DMS53 (cell line): ENCODE measurements at regions not wholly inside any gene's neighbourhood (a gene's known extent, or its start where the extent isn't known, plus 50 kb on each side); places are given as distances from the start of the nearest gene placed in this dataset.
"Not testable (repeated sequence)": the region's sequence is repeated elsewhere in the genome, so short reads cannot be mapped to it uniquely, and the experiment has no call there.

ENCODE experiments used
- DNase-seq: peaks from one replicate; lab custom pipeline; 2025; lab: John Stamatoyannopoulos, UW

DNA sequence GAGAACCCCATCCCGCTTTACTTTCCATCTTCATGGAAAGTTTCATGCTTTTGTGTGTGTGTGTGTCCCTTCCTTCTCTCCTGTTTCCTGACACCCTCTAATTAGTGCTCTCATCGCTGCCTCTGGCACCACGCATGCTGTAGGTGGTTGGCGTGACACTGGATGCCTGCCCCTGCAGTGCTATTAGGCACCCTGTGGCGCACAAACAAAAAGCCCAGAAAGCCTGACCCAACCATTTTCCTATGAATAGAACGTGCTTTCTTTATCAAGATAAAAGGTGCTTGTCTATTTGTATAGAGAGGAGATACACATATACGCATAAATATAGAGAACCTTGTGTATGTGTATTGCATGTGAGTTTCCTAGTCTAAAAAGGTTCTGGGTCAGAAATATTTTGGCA lies 120.8 kb upstream of the CDCA7L start:
- no peak for DNase-seq

DNA sequence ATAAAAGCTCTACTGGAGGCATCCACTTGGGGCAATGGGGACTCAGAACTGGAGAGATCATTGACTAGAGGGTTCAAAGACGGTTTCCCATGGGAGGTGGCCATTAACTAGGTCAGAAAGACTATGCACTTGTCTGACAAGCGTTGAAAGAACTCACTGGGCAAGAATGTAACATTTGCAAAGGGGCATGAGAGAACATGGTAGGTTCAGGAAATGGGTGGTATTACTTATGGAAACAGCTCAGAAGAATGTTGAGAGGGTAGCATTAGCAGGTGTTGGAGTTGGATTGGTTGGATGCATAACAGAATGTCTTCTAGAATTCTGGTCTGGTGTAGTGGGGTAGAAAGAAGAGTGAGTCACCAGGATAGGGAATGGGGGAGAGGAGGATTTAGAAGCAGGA lies 119.1 kb upstream of the CDCA7L start:
- DNase-seq: no peak

DNA sequence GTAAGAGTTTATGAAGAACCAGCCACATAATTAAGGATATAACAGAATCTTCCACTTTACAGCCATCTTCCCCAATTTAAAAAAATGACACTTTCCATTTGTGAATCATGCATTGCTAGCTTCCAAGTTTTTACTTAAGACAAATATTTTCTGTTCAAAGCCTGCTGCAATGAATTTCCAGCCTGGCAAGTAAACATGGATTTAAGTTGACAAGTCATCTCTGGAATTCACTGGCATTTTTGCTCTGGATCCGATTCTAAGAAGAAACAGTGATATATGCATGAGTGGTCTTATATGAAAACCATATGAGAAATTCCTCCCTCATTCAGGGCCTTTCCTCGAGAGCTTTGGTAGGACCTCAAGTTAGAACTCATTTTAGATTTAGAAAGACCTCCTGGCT lies 116.1 kb upstream of the CDCA7L start:
- DNase-seq: no peak

DNA sequence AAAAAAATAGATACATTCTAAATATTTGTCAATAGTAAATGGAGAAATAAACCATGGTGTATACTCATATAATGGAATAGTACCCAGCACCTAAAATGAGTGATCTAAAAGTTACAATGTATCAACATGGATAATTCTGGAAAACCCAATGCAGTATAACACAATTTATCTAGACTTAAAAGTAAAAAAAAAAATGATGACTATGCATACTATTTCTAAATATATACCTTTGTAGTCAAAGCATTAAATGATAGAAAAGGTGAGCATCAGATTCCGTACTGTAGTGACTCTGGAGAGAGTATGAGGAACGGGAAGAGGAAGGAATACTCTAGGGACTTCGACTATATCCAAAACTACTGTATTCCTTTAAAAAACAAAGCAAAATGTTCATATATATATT lies 115.2 kb upstream of the CDCA7L start:
- DNase-seq: no peak

DNA sequence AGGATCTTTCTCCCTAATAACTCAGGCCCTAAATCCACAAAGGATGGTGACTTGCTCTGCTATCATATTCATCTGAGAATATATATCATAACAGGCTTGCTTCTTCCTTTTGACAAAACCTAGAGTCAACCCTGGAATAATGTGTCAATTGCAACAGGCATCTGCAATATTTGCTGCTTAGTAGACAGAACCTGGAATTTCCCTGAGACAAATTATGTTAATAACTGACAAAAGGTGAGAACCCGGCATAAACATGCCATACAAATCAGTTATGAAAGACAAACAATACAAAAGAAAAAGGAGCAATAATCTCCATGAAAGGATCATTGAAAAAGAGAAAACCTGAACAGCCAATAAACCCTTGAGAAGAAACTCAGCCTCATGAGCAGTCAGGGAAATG lies 114.5 kb upstream of the CDCA7L start:
- DNase-seq: no peak

DNA sequence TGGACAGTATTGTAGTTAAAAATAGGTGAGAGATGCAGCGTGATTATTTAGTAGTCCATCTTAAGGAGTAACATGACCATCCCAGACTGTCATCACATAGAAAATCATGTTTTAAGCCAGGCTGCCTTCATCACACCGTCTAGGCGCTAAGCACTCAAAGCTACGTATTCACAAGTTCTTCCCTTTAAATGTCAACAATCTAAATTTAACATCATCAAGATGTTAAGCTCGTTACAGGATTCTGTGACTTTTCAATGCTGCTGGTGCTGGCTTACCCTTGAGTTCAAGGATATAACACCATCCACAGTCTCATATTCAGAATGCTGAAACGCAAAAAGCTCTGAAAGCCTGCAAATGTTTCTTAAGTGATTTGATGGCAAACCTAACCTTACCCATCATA lies 109.5 kb upstream of the CDCA7L start:
- no peak for DNase-seq

DNA sequence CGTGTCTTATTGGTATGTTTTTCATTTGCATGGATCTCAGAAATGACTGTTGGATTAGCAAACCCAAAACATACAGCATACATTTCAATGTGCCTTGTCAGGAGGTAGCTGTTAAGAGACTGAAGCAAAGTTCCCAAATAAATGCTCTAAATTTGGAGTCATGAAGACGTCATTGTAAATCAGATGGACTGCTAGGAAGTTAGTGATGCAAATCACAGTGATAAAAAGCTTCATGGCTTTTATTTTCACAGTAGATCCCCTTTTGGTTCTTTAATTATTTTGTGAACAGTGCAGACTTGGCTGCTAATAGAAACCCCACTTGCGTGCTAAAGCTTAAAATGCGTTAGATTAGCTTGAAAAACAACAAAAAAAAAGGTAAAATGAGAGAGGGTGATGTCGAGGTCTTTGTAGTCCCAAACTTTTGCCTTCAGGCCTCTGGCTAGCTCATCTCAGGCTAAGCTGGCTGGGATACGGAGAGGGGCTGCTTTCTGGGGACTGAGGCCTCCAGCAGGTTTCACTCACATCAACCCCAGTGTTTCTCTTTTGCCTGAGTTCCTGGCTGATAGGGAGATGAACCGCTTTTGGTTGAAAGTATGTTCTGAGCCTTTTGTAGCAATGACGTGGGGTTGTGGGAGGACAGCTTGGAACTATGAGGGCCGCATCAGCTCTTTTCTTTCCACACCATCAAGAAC lies 107.1 kb upstream of the CDCA7L start:
- no peak for DNase-seq

DNA sequence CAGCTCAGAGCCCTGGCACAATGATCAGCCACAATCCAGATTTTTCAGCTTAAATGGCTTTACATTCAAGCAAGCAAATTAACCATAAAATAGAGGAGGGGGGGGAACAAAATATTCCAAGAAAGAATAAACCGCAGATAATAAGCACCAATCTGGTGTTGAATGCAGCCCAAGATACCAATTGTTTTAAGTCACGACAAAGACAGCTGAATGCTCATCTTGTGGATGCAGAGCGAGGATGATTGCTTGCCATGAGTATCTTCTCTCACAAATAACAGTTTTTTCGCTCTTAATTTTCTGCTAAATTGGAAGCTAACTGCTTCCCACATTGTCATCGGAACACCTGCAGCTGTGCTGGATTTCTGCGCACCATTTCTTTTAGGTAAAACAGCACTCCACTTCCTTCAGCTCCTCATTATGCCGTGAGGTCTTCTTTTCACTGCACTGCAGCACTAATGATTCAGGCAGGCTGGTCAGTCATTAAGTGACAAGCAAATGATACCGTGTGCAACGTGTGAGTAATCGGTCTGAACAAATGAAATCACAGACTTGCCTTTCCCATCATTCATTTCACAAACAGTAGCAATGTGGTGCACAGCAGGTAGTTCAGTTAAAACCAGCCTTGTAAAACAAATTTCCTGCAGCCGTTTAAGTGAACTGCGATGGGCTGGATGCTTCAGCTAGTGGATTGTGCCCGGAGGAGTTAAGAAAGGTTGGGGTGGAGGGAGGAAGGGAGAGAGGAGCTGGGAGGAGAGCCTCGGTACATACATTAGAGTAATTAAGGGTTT lies 106.4 kb upstream of the CDCA7L start:
- no peak for DNase-seq

DNA sequence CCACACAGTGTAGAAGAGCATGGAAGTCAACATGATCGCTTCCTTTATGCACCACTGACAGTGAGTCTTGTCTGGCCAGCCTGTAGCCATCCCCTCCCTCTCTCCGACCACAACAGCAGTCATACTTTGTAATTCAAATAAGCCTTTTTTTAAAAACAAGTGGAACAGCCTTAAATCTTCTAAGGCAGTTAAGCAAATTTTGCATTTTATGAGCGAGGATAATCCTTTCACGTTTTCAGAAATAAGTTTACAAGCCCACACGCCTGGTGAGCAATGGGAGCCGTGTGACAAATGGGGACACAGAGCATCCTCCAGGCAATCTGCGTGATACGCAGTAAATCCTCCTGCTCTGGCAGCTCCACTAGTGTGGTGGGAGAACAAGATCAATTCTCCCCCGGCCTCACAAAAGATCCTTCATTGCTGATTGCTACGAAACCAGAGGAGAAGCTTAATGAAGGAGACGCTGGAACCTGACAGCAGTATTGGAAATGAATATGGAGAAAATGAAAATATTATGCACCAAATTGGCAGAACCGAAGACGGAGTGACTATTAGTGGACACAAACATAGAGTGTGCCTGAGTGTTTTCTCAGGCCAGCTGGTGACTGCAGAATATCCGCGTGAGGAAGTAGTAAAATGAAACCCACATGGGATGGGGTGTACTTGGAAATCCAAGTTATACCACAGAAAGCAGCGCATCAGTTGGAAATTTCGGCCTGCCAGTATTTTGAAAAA lies 104.2 kb upstream of the CDCA7L start:
- DNase-seq: no peak

DNA sequence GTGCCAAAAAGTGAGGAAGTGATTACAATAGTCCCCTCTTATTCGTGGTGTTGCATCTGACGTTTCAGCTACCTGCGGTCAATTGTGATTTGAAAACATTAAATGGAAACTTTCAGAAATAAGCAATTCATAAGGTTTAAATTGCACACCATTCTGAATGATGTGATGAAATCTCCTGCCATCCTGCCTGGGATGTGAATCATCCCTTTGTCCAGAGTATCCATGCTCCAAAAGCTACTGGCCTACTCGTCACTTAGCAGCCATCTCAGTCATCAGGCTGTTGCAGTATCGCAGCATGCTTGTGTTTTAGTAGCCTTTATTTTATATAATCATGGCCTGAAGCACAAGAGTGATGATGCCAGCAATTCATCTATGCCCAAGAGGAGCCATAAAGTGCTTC lies 97.7 kb upstream of the CDCA7L start:
- no peak for DNase-seq

DNA sequence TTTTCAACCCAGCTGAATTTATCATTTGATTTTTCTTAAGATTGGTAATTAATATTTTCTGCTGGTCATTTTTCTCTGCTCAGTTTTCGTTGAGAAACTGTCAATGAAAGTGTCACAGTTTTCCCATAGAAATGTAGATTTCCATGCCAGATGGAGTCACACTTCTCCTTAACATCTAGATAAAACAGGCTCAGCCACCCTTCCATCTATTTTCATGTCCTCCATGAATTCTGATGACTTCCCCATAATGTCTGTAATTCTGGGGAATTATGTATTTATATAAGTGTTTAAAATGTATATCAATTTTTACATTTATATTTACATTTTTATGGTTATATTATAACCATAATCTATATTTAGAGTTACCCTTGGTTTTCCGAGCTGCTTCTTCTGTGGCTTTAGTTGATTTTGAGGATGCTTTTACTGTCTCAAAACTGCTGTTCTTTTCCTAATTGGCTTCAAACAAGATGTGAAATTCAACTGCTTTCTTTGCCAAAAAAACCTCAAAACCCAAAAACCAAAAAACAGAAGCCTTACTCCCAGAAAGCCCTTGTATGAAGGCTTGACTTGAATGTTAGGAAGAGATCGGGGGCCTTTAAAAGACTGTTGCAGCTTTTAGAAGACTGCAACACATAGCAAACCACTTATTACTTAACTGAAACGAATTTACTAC lies 95.4 kb upstream of the CDCA7L start:
- no peak for DNase-seq

DNA sequence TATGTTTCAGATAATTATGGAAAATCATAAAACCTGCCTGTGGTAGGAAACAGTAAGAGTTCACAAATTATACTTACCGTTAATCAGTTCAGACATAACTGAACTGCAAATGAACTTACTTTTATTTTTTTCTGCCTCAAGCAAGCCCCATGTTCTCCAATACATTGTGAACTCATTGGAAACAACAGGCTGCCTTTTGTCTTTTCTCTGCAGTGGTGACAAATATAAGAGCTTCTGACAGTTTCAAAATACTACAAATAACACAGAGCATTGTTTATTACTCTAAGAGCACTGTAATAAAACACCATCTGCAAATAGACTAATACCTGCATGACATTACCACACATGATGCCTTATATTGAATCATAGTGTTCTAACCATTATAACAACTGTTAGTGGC lies 94.0 kb upstream of the CDCA7L start:
- no peak for DNase-seq

DNA sequence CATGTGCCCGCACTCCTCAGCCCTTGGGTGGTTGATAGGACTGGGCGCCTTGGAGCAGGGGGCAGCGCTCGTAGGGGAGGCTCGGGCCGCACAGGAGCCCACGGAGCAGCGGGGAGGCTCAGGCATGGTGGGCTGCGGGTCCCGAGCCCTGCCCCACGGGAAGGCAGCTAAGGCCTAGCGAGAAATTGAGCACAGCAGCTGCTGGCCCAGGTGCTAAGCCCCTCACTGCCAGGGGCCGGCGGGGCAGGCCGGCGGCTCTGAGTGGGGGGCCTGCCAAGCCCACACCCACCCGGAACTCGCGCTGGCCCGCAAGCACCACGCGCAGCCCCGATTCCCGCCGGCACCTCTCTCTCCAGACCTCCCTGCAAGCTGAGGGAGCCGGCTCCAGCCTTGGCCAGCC lies 86.7 kb upstream of the CDCA7L start:
- DNase-seq: not testable (repeated sequence)

DNA sequence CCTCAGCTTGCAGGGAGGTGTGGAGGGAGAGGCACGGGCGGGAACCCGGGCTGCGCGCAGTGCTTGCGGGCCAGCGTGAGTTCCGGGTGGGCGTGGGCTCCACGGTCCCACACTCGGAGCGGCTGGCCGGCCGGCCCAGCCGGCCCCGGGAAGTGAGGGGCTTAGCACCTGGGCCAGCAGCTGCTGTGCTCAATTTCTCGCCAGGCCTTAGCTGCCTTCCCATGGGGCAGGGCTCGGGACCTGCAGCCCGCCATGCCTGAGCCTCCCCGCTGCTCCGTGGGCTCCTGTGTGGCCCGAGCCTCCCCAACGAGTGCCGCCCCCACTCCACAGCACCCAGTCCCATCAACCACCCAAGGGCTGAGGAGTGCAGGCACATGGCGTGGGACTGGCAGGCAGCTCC lies 83.0 kb upstream of the CDCA7L start:
- DNase-seq: not testable (repeated sequence)

DNA sequence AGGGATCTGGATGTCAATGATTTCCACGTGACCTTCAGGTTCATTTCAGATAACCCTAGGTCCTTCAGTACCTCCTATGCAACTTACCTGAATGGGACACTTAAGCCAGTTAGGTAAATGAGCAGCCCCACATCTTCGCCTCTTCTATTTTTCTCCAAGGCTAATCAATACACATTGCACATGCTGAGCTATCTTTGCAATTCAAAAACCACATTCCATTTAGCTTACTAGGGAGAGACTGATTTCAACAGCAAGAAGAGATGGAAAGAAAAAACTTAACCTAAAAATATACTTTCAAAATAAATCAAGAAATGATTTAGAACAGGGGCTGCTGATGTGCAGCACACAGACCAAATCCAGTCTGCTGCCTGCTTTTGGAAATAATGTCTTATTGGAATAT lies 81.8 kb upstream of the CDCA7L start:
- no peak for DNase-seq

DNA sequence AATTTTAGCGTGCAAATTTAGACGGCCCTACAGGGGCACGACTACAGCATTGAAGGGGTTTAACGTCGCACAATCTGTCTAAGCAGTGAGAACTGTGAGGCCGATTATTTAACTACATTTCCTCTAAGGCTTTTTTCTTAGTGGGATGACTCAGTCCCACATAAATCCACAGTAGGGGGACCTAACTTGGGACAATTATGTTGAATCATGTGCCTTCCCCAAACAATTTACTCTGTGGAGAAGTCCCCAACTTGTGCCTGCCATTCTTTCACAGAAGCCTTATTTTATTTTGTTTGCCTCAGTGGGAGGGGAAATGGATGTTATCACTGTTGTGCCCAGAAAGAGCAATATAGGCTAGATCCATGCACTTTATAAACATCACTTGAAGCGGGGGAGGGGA lies 80.3 kb upstream of the CDCA7L start:
- DNase-seq: no peak

DNA sequence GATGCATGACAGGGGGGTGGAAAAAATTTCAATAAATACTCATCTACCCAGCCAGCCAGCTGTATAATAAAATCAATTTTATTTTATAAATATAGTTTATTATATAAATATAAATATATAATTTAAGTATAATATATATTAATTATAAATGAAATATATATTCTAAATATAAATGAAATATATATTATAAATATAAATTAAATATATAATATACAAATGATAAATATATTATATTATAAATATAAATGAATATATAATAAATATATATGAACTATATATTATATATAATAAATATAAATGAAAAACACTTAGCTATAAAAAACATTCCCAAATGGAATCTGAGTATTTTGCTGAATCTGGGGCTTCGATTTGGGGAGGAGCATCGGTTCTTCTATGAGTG lies 79.4 kb upstream of the CDCA7L start:
- no peak for DNase-seq

DNA sequence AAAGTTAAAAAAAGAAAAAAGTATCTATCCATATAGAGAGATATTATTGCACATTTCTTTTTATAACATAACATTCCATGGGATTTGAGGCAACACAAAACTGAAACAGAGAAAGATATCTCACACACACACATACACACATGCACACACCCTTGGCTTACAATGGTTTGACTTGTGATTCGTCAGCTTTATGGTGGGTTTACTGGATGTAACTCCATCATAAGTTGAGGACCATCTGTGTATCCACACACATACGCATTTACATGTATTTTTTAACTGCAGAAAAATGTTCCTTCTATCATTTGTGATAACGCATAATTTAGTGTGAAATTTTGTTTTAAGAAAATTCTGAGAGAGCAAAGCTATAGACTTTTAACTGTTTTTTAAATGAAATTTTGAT lies 74.2 kb upstream of the CDCA7L start:
- DNase-seq: no peak

DNA sequence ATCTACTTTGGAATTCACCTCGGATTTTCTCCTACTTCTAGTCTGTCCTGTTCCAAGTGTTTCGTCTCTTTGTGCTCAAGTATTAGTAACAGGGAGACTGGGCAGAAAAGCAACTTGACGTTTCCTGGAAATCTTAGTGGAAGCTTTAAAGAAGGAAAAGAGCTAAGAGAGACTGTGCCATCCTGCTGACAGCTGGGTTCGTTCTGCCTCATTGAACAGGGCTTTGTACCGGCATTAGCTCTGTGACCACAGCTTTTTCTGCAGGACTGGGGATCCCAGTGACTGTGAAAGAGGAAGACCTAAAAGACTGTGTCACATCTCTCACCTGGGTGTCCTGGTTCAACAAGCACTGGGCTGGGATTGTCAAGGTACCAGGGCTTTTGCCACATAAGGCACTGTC lies 70.8 kb upstream of the CDCA7L start:
- DNase-seq: peak; percentile 88

DNA sequence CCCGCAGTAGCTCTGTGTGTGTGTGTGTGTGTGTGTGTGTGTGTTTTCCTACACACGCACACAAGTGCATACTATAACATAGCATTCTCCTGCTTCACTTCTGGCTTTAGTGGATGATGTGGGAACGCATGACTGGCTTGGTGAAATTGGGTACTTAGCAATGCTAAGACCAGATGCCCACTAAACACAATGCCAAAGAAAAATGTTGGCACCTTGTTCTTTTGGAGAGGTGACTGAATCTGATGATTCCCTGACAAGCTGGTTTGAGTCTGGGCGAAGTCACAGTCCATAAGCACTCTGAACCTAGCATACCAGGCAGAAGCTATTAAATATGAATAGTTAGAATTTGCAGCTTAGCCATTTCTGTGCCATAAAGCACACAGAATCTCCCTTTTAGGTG lies 68.0 kb upstream of the CDCA7L start:
- DNase-seq: no peak

DNA sequence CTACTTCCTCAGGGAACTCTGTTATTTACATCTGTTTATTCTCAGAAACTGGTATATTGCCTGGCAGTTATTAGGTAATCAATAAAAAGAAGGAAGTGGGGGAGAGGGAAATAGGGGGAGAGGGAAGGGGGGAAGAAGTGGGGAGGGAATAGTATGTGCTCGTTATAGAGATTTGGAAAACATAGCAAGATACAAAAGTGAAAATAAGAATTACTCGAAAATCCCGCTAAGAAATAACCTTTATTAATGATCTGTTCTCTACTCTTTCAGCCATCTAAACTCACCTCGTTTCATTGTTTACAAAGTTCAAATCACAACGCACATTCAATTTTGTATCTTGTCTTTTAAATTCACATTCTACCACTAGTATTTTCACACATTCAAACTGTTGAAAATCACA lies 63.0 kb upstream of the CDCA7L start:
- DNase-seq: no peak

DNA sequence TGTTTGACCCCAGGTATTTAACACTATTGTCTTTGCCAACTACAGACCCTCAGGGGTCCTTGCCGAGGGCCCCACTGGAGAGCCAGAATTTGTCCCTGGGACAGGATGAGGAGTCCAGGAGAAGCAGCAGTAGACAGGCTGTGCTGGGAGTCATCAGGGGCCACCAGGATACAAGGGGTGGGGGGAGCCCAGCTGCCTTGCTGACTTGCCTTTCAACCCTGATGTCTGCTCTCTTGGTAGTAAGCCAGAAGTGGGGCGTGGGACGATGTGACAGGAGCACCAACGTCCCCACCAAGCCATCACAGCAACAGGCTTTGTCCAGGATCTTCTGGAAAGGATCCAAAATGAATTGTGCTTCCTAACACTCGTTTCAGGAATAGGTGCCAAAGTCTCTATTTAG lies 62.4 kb upstream of the CDCA7L start:
- no peak for DNase-seq

DNA sequence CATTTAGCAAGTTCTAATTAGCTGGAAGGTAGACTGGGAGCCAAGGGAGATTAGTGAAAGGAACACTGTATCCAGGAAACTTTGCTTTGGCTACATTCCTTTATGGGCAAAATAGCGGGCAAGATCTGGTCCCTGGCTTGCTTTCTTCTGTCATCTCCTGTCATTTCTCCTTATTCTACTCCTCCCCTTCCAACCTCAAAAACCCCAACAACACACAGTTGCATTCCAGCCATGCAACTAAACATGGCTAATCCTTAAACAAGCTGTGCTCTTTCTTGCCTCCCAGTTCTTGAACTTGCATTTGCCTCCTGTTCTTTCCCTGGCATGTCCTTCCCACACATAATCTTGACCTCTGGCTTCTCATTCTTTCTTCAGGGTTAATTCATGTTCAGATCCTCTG lies 59.5 kb upstream of the CDCA7L start:
- no peak for DNase-seq
